ENCODE measurements at regions not wholly inside any gene's neighbourhood (a gene's known extent, or its start where the extent isn't known, plus 50 kb on each side); places are given as distances from the start of the nearest gene placed in this dataset.

DNA sequence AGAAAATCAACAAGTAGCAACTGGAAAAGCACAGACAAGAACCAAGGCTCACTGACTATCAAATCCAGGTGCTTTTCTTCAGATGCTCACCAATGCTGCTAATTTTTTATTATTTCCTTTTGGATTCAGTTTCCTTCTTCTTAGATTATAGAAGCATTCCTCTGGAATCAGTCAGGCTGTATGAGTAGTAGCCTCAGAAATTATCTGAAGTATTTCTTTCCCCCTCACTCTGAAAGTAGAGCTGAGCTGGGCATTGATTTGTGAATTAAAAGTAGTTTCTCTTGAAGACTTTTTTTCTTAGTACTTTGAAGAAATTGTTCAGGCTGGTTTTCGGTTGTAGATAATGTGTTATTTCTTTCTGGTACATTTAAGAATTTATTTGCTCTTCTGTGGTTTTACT, 273.7 kb downstream of the NOL4 start:
- no peak for DNase-seq

- no peak for DNase-seq
These were observed 278.4 kb downstream of the NOL4 start for GRCh38 chr18:33946336-33946735.

- no peak for DNase-seq
These were observed 280.2 kb downstream of the NOL4 start for GRCh38 chr18:33944493-33944892.

- no peak for DNase-seq
These were observed 287.4 kb downstream of the NOL4 start for GRCh38 chr18:33937270-33937816.

GRCh38 chr18:33934258-33934657, 290.5 kb downstream of the NOL4 start:
- DNase-seq, result no peak

- no peak for DNase-seq
These were observed 296.5 kb downstream of the NOL4 start for GRCh38 chr18:33928231-33928630.

DNA sequence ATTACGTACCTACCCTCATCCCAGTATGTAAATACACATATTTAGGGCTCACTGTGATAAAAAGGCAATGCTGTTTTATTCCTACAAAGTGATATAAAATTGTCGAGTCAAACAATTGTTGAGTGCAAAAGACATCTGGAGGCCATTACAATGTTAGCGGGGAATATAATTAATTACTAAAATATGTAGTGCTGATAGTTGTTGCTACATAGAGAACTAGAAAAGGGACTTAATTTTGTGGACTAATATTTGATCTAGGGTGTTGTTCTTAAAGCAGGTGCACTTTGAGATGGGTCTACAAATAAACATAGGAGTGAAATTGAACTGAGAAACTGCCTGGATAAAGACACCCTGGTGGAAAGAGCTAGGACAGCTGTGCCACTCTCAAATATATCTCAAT, 300.1 kb downstream of the NOL4 start:
- no peak for DNase-seq

DNA sequence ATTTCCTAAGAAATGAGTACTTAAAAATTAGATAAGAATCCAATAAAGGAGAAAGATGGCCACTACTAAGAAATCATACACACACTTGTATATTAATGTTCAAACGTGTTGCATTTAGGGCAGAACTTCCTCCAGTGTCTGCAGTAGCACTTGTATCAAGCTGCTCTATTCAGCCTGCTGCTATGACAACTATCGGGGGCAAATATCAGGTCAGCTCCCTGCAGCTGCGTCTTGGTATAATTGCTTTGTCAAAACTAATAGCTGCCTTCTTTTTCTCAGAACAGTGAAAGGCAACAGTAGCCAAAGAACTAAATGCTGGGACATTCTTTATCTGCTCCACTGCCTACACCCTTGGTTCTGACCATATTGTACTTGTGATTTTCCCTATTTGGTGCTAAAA, 300.7 kb downstream of the NOL4 start:
- no peak for DNase-seq

DNA sequence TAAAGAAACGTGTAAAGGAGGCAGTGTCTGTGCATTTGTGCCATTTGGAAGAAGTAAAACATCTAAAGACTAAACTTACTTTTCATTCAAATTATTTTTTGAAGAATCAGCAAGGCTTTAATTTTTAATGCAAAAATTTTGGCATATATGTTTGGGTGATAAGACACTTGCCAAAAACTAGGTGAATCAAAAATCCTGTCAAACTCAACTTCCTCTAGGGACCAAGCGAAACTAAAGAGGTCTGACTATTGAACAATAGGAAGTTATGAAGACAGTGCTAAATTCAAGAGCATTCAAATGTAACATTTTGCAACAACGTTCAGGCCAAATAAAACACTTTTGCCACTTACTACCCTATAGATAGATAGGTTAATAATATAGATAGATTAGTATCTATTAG, 306.1 kb downstream of the NOL4 start:
- DNase-seq, result no peak

GRCh38 chr18:33916200-33916599, 308.5 kb downstream of the NOL4 start:
- no peak for DNase-seq

GRCh38 chr18:33914399-33914798, 310.3 kb downstream of the NOL4 start:
- DNase-seq, result no peak

- no peak for DNase-seq
These were observed 318.7 kb downstream of the NOL4 start for GRCh38 chr18:33906046-33906445.

- DNase-seq, result no peak
These were observed 322.7 kb downstream of the NOL4 start for GRCh38 chr18:33901894-33902512.

- DNase-seq, result no peak
These were observed 322.6 kb downstream of the ASXL3 start for GRCh38 chr18:33900638-33901037.

DNA sequence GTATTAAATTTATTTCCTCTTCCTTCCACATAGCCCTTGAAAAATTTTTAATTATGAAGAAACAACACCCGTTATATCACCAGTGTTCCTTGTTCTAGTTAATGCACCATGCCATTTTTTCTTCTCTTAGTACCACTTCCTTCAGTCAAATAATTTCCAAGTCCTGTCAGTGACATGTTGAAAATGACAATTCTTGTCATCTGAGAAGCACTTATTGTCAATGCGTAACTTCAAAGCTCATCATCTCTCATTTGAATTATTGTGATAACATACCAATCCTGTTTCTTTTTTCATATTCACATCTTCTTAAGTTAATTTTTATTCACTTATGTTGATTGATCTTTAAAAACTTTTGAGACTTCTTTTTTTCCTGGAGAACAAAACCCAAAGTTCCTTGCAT, 320.4 kb downstream of the ASXL3 start:
- no peak for DNase-seq

GRCh38 chr18:33878213-33878612, 300.2 kb downstream of the ASXL3 start:
- DNase-seq, result no peak

GRCh38 chr18:33875029-33875565, 297.1 kb downstream of the ASXL3 start:
- DNase-seq, result no peak

DNA sequence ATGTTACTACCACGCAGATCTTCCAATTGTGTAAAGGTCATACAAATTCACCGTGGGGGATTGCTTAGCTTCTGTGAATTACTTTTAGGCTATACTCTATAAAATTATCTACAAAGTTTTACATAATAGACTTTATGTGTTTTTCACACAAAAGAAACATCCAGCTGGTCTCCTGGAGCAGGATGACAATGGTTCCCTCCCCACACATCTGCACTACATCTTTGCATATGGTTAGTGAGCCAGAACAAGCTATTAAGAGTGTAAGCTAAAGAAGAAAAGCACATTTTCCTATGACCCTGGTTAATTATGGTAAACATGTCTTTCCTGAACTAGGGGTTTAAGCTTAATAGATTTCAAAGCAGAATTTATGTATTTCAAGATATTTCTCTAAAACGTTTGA, 295.1 kb downstream of the ASXL3 start:
- DNase-seq, result no peak

- no peak for DNase-seq
These were observed 293.5 kb downstream of the ASXL3 start for GRCh38 chr18:33871363-33872025.

DNA sequence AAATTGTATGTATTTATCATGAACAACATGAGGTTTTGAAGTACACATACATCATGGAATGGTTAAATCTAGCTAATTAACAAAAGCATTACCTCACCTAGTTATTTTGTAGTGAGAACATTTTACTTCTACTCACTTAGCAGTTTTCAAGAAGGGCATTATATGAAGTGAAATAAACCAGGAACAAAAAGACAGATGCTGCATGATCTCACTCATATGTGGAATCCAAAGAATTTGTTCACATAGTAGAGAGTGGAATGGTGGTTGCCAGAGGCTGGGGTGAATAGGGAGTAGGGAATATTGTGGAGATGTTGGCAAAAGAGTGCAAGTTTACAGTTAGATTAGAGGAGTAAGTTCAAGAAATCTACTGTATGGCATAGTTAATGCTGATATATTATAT, 292.0 kb downstream of the ASXL3 start:
- no peak for DNase-seq

- no peak for DNase-seq
These were observed 288.4 kb downstream of the ASXL3 start for GRCh38 chr18:33866386-33866785.

- no peak for DNase-seq
These were observed 285.9 kb downstream of the ASXL3 start for GRCh38 chr18:33863912-33864311.

DNA sequence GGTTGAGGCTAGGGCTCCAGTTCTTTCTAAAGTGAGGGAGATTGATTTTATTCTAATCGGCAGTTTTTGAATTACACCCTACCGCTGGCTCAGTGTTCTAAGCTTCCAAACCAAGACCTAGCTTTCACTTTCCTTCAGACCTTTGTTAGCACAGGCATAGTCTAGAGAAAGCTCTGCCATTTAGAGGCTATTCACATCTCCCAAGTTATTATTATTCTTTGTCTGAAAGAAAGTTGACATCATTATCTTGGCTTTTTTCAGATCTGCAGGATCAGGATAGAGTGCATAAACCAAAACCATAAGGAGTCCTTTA, 276.8 kb downstream of the ASXL3 start:
- no peak for DNase-seq

DNA sequence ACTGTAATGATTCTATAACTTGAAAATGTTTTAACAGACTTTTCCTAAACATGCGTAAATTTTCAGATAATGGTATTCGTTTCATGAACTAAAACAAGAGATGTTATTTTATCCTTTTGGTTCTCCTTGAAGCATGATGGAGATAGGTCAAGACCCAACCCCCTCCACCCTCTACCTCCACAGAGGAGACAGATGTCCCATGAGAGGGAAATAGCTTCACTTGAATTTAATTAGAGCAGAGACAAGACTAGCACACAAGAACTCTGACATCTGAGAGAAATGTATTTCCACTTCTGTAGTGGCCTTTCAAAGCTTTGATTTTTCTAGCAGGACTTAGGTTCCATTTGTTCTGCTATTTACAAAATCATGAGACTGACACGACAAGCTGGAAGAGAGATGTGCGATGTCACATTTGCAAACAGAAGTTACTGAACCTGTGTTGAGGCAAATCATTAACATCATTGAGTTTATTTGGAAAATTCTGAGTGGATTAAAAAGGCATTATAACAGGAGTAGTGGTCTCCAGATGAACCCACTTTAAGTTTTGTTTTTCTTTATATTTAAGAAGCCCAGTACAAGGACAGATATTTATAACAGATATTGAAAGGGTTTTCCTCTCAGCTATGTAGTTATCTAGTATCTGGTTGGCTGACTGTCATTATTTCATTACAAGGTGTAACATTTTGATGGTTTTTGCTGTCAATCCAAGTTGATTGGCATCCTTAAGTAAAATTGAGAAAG, 276.2 kb downstream of the ASXL3 start:
- DNase-seq, result no peak
